ENCODE measurements at regions not wholly inside any gene's neighbourhood (a gene's known extent, or its start where the extent isn't known, plus 50 kb on each side); places are given as distances from the start of the nearest gene placed in this dataset.

GRCh38 chrX:22698151-22698550 lies 301.6 kb upstream of the DDX53 start:
- TF ChIP-seq CTCF (IDR thresholded peaks at IDR 0.05 in 4 of 5, conservative IDR thresholded peaks at IDR 0.05 in 1 of 5), result no peak
- no peak for TF ChIP-seq POLR2A (IDR thresholded peaks at IDR 0.05)

Measured in gastrocnemius medialis (tissue), 4 donors.